Endothelial cell of umbilical vein (primary cell): ENCODE measurements at regions not wholly inside any gene's neighbourhood (a gene's known extent, or its start where the extent isn't known, plus 50 kb on each side); places are given as distances from the start of the nearest gene placed in this dataset.

Experiments used
- BruUV-seq: library from RNA; stranded (reverse); fragments of 400-500 nt; replicated peaks from 2 replicates; lab custom pipeline; 2021; lab: Mats Ljungman, UMichigan
- CTCF ChIA-PET: fragments of 300-600, 350-600 bp; sonication (Branson Sonifier 250); formaldehyde crosslinking; loops from one replicate; lab custom pipeline; 2021; ENCODE audit warnings: antibody characterized with exemption, inconsistent platforms; lab: Charles Lee
- POLR2A ChIA-PET: fragments of 300-600, 350-600 bp; sonication (Branson Sonifier 250); formaldehyde crosslinking; loops from one replicate; lab custom pipeline; 2021; ENCODE audit warnings: antibody characterized with exemption, inconsistent platforms; lab: Charles Lee
- DNase-seq: peaks from one replicate; pipeline ENCODE4 v3.0.0-alpha.2; 2011; ENCODE audit warnings: low read depth, low spot score
- FAIRE-seq: peaks from 2 replicates; lab custom pipeline; 2011; peaks lifted over from hg19 to GRCh38; lab: Jason Lieb, UNC
- H2AFZ ChIP-seq: 2 replicates; pipeline ENCODE4 v1.6.0; 2012; ENCODE audit warnings: low read depth, low read length, control low read depth, inconsistent platforms
- H3K27ac ChIP-seq: 2 replicates; pipeline ENCODE4 v1.5.1; 2011; ENCODE audit warnings: low read depth, mild to moderate bottlenecking, control low read depth, low read length, moderate library complexity; ENCODE audit not compliant: insufficient read depth
- H3K27me3 ChIP-seq, 2 experiments: 2 replicates each; pipeline versions ENCODE4 v1.6.0 to v1.6.1; 2011; ENCODE audit warnings: low read length in 2 of 2, mixed read lengths in 1 of 2; ENCODE audit not compliant: control insufficient read depth in 2 of 2, insufficient read depth in 2 of 2
- H3K36me3 ChIP-seq, 2 experiments: 2 replicates in 1 of 2; 3 replicates in 1 of 2; pipeline ENCODE4 v1.5.1; 2011; ENCODE audit warnings: low read length in 2 of 2, mild to moderate bottlenecking in 1 of 2, moderate library complexity in 1 of 2; ENCODE audit not compliant: control insufficient read depth in 2 of 2, insufficient read depth in 2 of 2; ENCODE audit errors: extremely low read depth in 1 of 2
- H3K4me1 ChIP-seq: 3 replicates; pipeline ENCODE4 v1.5.1; 2011; ENCODE audit warnings: mild to moderate bottlenecking, low read length; ENCODE audit not compliant: control insufficient read depth, insufficient read depth; ENCODE audit errors: extremely low read depth
- H3K4me2 ChIP-seq: 2 replicates; pipeline ENCODE4 v1.6.1; 2011; ENCODE audit warnings: low read length, control low read depth, mixed read lengths; ENCODE audit not compliant: insufficient read depth
- H3K4me3 ChIP-seq, 3 experiments: fragments of 200-600 bp in 1 of 3; sonication (generic), shearing (Covaris generic) in 1 of 3; replicated peaks in 1 of 3; 2 replicates each; pipeline ENCODE4 v1.5.1; 2011 to 2016; ENCODE audit warnings: control low read depth in 3 of 3, low read length in 3 of 3, mild to moderate bottlenecking in 2 of 3, inconsistent platforms in 1 of 3, low read depth in 1 of 3, moderate library complexity in 1 of 3; ENCODE audit not compliant: insufficient read depth in 1 of 3
- H3K79me2 ChIP-seq: 2 replicates; pipeline ENCODE4 v1.6.0; 2012; ENCODE audit warnings: low read length, inconsistent platforms; ENCODE audit not compliant: control insufficient read depth, insufficient read depth
- H3K9ac ChIP-seq: replicated peaks from 2 replicates; pipeline ENCODE3; 2011; ENCODE audit warnings: low read length, control low read depth; ENCODE audit not compliant: insufficient read depth; ENCODE audit errors: extremely low read depth
- H3K9me1 ChIP-seq: replicated peaks from 3 replicates; pipeline ENCODE4 v1.6.0; 2011; ENCODE audit warnings: mild to moderate bottlenecking, low read length; ENCODE audit not compliant: control insufficient read depth, insufficient read depth; ENCODE audit errors: extremely low read depth
- H3K9me3 ChIP-seq: replicated peaks from 2 replicates; pipeline ENCODE4 v1.5.1; 2012; ENCODE audit warnings: low read length, inconsistent platforms; ENCODE audit not compliant: control insufficient read depth, insufficient read depth
- H4K20me1 ChIP-seq: replicated peaks from 2 replicates; pipeline ENCODE3; 2011; ENCODE audit warnings: mild to moderate bottlenecking, low read length; ENCODE audit not compliant: control insufficient read depth, insufficient read depth; ENCODE audit errors: extremely low read depth
- CTCF ChIP-seq, 2 donors: IDR thresholded peaks; 1 replicate in 1 of 2; 2 replicates in 1 of 2; pipeline ENCODE4 v1.5.1; 2011; ENCODE audit warnings: low read length in 2 of 2, mild to moderate bottlenecking in 2 of 2, moderate library complexity in 2 of 2, control low read depth in 1 of 2, inconsistent platforms in 1 of 2, low read depth in 1 of 2; ENCODE audit not compliant: insufficient read depth in 1 of 2; ENCODE audit errors: extremely low read depth in 1 of 2
- EZH2 ChIP-seq: IDR thresholded peaks from 2 replicates; pipeline ENCODE4 v1.6.1; 2012; ENCODE audit warnings: borderline replicate concordance, low read depth, mild to moderate bottlenecking, moderate library complexity, low read length, inconsistent platforms; ENCODE audit not compliant: severe bottlenecking
- FOS ChIP-seq: IDR thresholded peaks from 2 replicates; pipeline ENCODE4 v1.6.1; 2011; ENCODE audit warnings: mild to moderate bottlenecking, low read length, moderate library complexity, borderline replicate concordance; ENCODE audit not compliant: insufficient read depth
- GATA2 ChIP-seq: IDR thresholded peaks from 2 replicates; pipeline ENCODE4 v1.7.0; 2011; ENCODE audit warnings: low read depth, mild to moderate bottlenecking, moderate library complexity, mixed read lengths, low read length; ENCODE audit not compliant: insufficient read length, insufficient read depth
- JUN ChIP-seq: IDR thresholded peaks from 2 replicates; pipeline ENCODE4 v1.6.1; 2011; ENCODE audit warnings: borderline replicate concordance, low read depth; ENCODE audit not compliant: insufficient read length, insufficient read depth
- MAX ChIP-seq: IDR thresholded peaks from 2 replicates; pipeline ENCODE4 v1.6.1; 2011; ENCODE audit not compliant: insufficient read depth, insufficient read length
- POLR2AphosphoS5 ChIP-seq: IDR thresholded peaks from 2 replicates; pipeline ENCODE4 v1.6.1; 2012; ENCODE audit warnings: low read depth, mild to moderate bottlenecking, control low read depth, low read length, moderate library complexity; ENCODE audit not compliant: insufficient read depth
- dilution Hi-C: fragments of 300-500 bp; cut with MboI; formaldehyde crosslinking; loops from one replicate; pipeline ENCODE4 v1.15.0; 2019; ENCODE audit warnings: low sequenced_read_pairs; ENCODE audit not compliant: extremely low pct_ligation_motif_present
- intact Hi-C: fragments of 100-400 bp; cut with micrococcal nuclease; formaldehyde crosslinking; loops from one replicate; pipeline ENCODE4 v1.10.0; 2022

GRCh38 chr2:217360781-217361482 is 501.1 kb upstream of the TNP1 start:
- Histone ChIP-seq H3K9me1 (no peaks in the 10 kb centered on the region), H3K9ac (no peak overlapping the region), H3K36me3 (no peaks in the 10 kb centered on the region), H4K20me1 (no peaks in the 10 kb centered on the region), H3K79me2 (no peaks in the 10 kb centered on the region), H3K4me1 (no peaks in the 10 kb centered on the region), H2AFZ (no peak overlapping the region), H3K9me3 (no peaks in the 10 kb centered on the region), H3K4me2 (no peak overlapping the region), H3K27me3 (no peaks in the 10 kb centered on the region), H3K27ac (no peak overlapping the region), H3K4me3 (no peak overlapping the region)
- intact Hi-C loops (no loop called here), dilution Hi-C loops (no loop called here)
- BruUV-seq = no TSS peak
- TF ChIP-seq FOS (peak; percentile 75), JUN (no peak), POLR2AphosphoS5 (no peak)
- no peak for FAIRE-seq
- CTCF ChIA-PET = interaction anchor here (0.7 to 1.4 kb wide), 3 partner anchors 9 to 195 kb away, joined by 3 to 4 read pairs (median 4); no protein-coding TSS in a partner anchor
- no peak for DNase-seq
- POLR2A ChIA-PET = no interaction called here

GRCh38 chr2:217360111-217360510 is 500.2 kb upstream of the TNP1 start:
- POLR2A ChIA-PET = no interaction called here
- intact Hi-C loops = no loop called here

More at GRCh38 chr2:217360111-217360510, 500.2 kb upstream of the TNP1 start:
- CTCF ChIA-PET = interaction anchor here (1.3 kb wide), 1 partner anchor 10 kb away, joined by 3 read pairs; no protein-coding TSS in a partner anchor
- Histone ChIP-seq H3K4me1 (no peaks in the 10 kb centered on the region), H3K9me1 (no peaks in the 10 kb centered on the region), H3K9ac (no peak overlapping the region), H3K27me3 (no peaks in the 10 kb centered on the region), H3K4me3 (no peak overlapping the region), H4K20me1 (no peaks in the 10 kb centered on the region), H3K9me3 (no peaks in the 10 kb centered on the region), H3K79me2 (no peaks in the 10 kb centered on the region), H3K27ac (no peak overlapping the region), H3K4me2 (no peak overlapping the region), H3K36me3 (no peaks in the 10 kb centered on the region), H2AFZ (no peak overlapping the region)
- DNase-seq (no peak), FAIRE-seq (no peak)
- dilution Hi-C loops = no loop called here
- no TSS peak for BruUV-seq
- TF ChIP-seq JUN = no peak
- TF ChIP-seq EZH2 = no peak
- no peak for TF ChIP-seq MAX
- TF ChIP-seq GATA2 = no peak
- no peak for TF ChIP-seq FOS
- no peak for TF ChIP-seq POLR2AphosphoS5
- no peak for TF ChIP-seq CTCF (IDR thresholded peaks at IDR 0.05; ENCODE audit: extremely low read depth in 1 of 2, insufficient read depth in 1 of 2, low read depth in 1 of 2, low read length in 2 of 2)
